PFSK-1 (cell line): ENCODE measurements at regions not wholly inside any gene's neighbourhood (a gene's known extent, or its start where the extent isn't known, plus 50 kb on each side); places are given as distances from the start of the nearest gene placed in this dataset.

Source experiments
- FOXP2 ChIP-seq: optimal IDR thresholded peaks from 2 replicates; pipeline ENCODE3; 2011; ENCODE audit warnings: borderline replicate concordance, control low read depth, inconsistent platforms; ENCODE audit not compliant: insufficient read depth; ENCODE audit errors: extremely low read length, extremely low read depth
- POLR2AphosphoS5 ChIP-seq: IDR thresholded peaks from 2 replicates; pipeline ENCODE4 v1.6.1; 2012; ENCODE audit warnings: low read depth, mild to moderate bottlenecking, control low read depth, low read length, moderate library complexity
- SIN3A ChIP-seq: IDR thresholded peaks from 2 replicates; pipeline ENCODE4 v1.6.1; 2012; ENCODE audit warnings: mild to moderate bottlenecking, low read length, moderate library complexity, borderline replicate concordance; ENCODE audit not compliant: insufficient read depth
- TAF1 ChIP-seq: IDR thresholded peaks from 2 replicates; pipeline ENCODE4 v1.6.1; 2012; ENCODE audit warnings: low read length, control low read depth, borderline replicate concordance; ENCODE audit not compliant: insufficient read depth
- TF ChIP-seq, protein P1 (sequence below), 2 experiments: IDR thresholded peaks; 2 replicates each; pipeline versions ENCODE4 v1.6.1 to v1.8.0; 2011 to 2012; ENCODE audit warnings: low read depth in 2 of 2, low read length in 2 of 2, control low read depth in 1 of 2, inconsistent platforms in 1 of 2, mild to moderate bottlenecking in 1 of 2, moderate library complexity in 1 of 2; ENCODE audit not compliant: insufficient read depth in 1 of 2

DNA sequence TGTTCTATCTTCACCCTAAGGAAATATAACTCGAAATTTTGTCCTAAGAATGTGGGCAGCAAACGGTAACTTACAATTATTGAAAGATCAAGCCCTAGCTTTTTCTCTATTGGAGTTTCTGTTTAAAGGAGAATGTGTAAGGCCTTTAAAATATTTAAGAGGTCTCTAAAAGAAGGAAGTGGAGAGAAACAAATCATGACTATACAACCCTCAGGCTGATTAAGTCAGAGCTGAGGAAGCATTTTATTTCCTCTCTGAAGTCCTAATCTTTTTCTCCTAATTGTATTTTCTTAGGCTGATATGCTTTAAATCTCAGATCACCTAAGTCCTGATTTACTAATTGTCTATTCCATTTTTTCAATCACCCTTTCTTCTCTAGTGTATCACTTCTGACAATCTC is 1708.8 kb upstream of the C9orf72 start:
- TF ChIP-seq SIN3A = no peak
- TF ChIP-seq FOXP2 = no peak
- TF ChIP-seq, protein P1, sequence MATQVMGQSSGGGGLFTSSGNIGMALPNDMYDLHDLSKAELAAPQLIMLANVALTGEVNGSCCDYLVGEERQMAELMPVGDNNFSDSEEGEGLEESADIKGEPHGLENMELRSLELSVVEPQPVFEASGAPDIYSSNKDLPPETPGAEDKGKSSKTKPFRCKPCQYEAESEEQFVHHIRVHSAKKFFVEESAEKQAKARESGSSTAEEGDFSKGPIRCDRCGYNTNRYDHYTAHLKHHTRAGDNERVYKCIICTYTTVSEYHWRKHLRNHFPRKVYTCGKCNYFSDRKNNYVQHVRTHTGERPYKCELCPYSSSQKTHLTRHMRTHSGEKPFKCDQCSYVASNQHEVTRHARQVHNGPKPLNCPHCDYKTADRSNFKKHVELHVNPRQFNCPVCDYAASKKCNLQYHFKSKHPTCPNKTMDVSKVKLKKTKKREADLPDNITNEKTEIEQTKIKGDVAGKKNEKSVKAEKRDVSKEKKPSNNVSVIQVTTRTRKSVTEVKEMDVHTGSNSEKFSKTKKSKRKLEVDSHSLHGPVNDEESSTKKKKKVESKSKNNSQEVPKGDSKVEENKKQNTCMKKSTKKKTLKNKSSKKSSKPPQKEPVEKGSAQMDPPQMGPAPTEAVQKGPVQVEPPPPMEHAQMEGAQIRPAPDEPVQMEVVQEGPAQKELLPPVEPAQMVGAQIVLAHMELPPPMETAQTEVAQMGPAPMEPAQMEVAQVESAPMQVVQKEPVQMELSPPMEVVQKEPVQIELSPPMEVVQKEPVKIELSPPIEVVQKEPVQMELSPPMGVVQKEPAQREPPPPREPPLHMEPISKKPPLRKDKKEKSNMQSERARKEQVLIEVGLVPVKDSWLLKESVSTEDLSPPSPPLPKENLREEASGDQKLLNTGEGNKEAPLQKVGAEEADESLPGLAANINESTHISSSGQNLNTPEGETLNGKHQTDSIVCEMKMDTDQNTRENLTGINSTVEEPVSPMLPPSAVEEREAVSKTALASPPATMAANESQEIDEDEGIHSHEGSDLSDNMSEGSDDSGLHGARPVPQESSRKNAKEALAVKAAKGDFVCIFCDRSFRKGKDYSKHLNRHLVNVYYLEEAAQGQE (IDR thresholded peaks at IDR 0.05; ENCODE audit: insufficient read depth in 1 of 2, low read depth in 2 of 2, low read length in 2 of 2) = no peak
- no peak for TF ChIP-seq POLR2AphosphoS5
- TF ChIP-seq TAF1 = no peak

GRCh38 chr9:29285818-29286217 is 1712.5 kb upstream of the C9orf72 start:
- TF ChIP-seq, protein P1 (IDR thresholded peaks at IDR 0.05; ENCODE audit: insufficient read depth in 1 of 2, low read depth in 2 of 2, low read length in 2 of 2) = no peak
- TF ChIP-seq TAF1 (no peak), POLR2AphosphoS5 (no peak), FOXP2 (no peak), SIN3A (no peak)

- TF ChIP-seq POLR2AphosphoS5 = no peak
- TF ChIP-seq TAF1 = no peak
- no peak for TF ChIP-seq FOXP2
- TF ChIP-seq SIN3A = no peak
- TF ChIP-seq, protein P1 (IDR thresholded peaks at IDR 0.05; ENCODE audit: insufficient read depth in 1 of 2, low read depth in 2 of 2, low read length in 2 of 2) = no peak
Observed at GRCh38 chr9:29289365-29289764, 1716.1 kb upstream of the C9orf72 start.

DNA sequence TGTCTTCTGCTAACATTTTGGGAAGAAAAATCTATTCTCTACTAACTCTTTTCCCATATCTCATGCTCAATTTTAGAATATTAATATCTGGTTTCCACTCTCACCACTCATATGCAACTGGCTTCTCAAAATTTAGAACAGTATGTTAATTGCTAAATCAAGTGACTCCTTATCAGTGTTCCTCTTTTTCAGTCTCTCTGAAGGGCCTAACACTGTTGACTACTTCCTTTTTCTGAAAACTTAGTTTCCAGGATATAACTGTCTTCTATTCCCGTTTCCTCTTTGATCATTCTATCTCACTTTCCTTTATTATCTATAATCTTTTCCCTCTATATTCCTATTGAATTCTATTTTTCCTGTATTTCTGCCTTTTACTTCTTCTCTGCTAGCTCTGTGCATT is 1717.2 kb upstream of the C9orf72 start:
- TF ChIP-seq POLR2AphosphoS5 (no peak), FOXP2 (no peak), TAF1 (no peak), SIN3A (no peak)
- TF ChIP-seq, protein P1 (IDR thresholded peaks at IDR 0.05; ENCODE audit: insufficient read depth in 1 of 2, low read depth in 2 of 2, low read length in 2 of 2) = no peak

- TF ChIP-seq POLR2AphosphoS5 = no peak
- TF ChIP-seq, protein P1 (IDR thresholded peaks at IDR 0.05; ENCODE audit: insufficient read depth in 1 of 2, low read depth in 2 of 2, low read length in 2 of 2) = no peak
- TF ChIP-seq FOXP2 = no peak
- no peak for TF ChIP-seq TAF1
Observed at GRCh38 chr9:29297592-29297991, 1724.3 kb upstream of the C9orf72 start.
